SU-DHL-6 (cell line): ENCODE measurements at regions not wholly inside any gene's neighbourhood (a gene's known extent, or its start where the extent isn't known, plus 50 kb on each side); places are given as distances from the start of the nearest gene placed in this dataset.

Experiments used
- H2AFZ ChIP-seq: fragments of 200-600 bp; sonication (generic); 2 replicates; pipeline ENCODE4 v1.6.1; 2014; ENCODE audit warnings: low read depth, mild to moderate bottlenecking, moderate library complexity, mixed read lengths, antibody characterized with exemption, low read length; ENCODE audit not compliant: severe bottlenecking
- H3F3A ChIP-seq: fragments of 200-600 bp; shearing (Covaris generic); 2 replicates; pipeline ENCODE4 v1.6.0; 2016; ENCODE audit warnings: antibody characterized with exemption, mild to moderate bottlenecking; ENCODE audit not compliant: insufficient read depth
- H3K27ac ChIP-seq: fragments of 200-600 bp; sonication (generic); 2 replicates; pipeline ENCODE4 v1.5.1; 2016; ENCODE audit warnings: low read depth, mild to moderate bottlenecking, low read length, moderate library complexity, mixed read lengths
- H3K27me3 ChIP-seq: fragments of 200-600 bp; sonication (generic), shearing (Covaris generic); 2 replicates; pipeline ENCODE4 v1.6.0; 2014; ENCODE audit warnings: mild to moderate bottlenecking, low read length
- H3K36me3 ChIP-seq: fragments of 200-600 bp; sonication (generic); 2 replicates; pipeline ENCODE4 v1.6.1; 2014; ENCODE audit warnings: mild to moderate bottlenecking, low read length, mixed read lengths
- H3K4me2 ChIP-seq: fragments of 300-600, 200-600 bp; shearing (Covaris generic), sonication (generic); 2 replicates; pipeline ENCODE4 v1.6.0; 2014; ENCODE audit warnings: low read length, low read depth, mild to moderate bottlenecking; ENCODE audit not compliant: poor library complexity, severe bottlenecking
- H3K4me3 ChIP-seq: fragments of 200-600 bp; sonication (generic); 2 replicates; pipeline ENCODE4 v1.5.1; 2014; ENCODE audit warnings: antibody characterized with exemption, low read length, mild to moderate bottlenecking, mixed read lengths; ENCODE audit not compliant: insufficient read depth, poor library complexity, severe bottlenecking
- H3K79me2 ChIP-seq: fragments of 200-600 bp; sonication (generic); 2 replicates; pipeline ENCODE4 v1.6.1; 2014; ENCODE audit warnings: mild to moderate bottlenecking, low read length, moderate library complexity; ENCODE audit not compliant: insufficient read depth
- H3K9ac ChIP-seq: fragments of 200-600 bp; sonication (generic); 2 replicates; pipeline ENCODE4 v1.7.0; 2014; ENCODE audit warnings: mild to moderate bottlenecking, low read length
- H3K9me2 ChIP-seq: fragments of 200-600 bp; sonication (generic); replicated peaks from 2 replicates; pipeline ENCODE4 v1.6.1; 2014; ENCODE audit warnings: low read length; ENCODE audit not compliant: insufficient read depth
- H3K9me3 ChIP-seq: fragments of 200-600 bp; sonication (generic); 2 replicates; pipeline ENCODE4 v1.6.1; 2014; ENCODE audit warnings: low read length, mixed read lengths; ENCODE audit not compliant: insufficient read depth
- H4K20me1 ChIP-seq: fragments of 200-600 bp; sonication (generic); 2 replicates; pipeline ENCODE4 v1.6.1; 2014; ENCODE audit warnings: low read depth, mild to moderate bottlenecking, antibody characterized with exemption, low read length, moderate library complexity, mixed read lengths
- CTCF ChIP-seq: fragments of 200-600 bp; sonication (generic); IDR thresholded peaks from one replicate; pipeline ENCODE4 v1.5.1; 2017; ENCODE audit warnings: antibody characterized with exemption, mild to moderate bottlenecking, low read length, moderate library complexity; ENCODE audit not compliant: insufficient read depth, poor library complexity, severe bottlenecking
- EZH2phosphoT487 ChIP-seq: fragments of 200-600 bp; sonication (generic), shearing (Covaris generic); conservative IDR thresholded peaks from 2 replicates; pipeline ENCODE4 v1.6.1; 2018; ENCODE audit warnings: mild to moderate bottlenecking, antibody characterized with exemption, low read length, moderate library complexity, mixed read lengths

- H3K9me3 ChIP-seq, result no peaks in the 10 kb centered on the region
- H3K4me2 ChIP-seq, result no peak overlapping the region
- no peaks in the 10 kb centered on the region for H3K36me3 ChIP-seq
- no peak overlapping the region for H3K9ac ChIP-seq
- TF ChIP-seq CTCF (no peak), EZH2phosphoT487 (no peak)
- H3K9me2 ChIP-seq, result no peaks in the 10 kb centered on the region; the same call in 1 of the 2 replicates
- H3K27me3 ChIP-seq, result no peaks in the 10 kb centered on the region
- no peaks in the 10 kb centered on the region for H3F3A ChIP-seq
- H4K20me1 ChIP-seq, result no peaks in the 10 kb centered on the region
- H3K79me2 ChIP-seq, result no peaks in the 10 kb centered on the region
- no peak overlapping the region for H3K27ac ChIP-seq
- no peak overlapping the region for H2AFZ ChIP-seq
- no peak overlapping the region for H3K4me3 ChIP-seq
Measured at GRCh38 chr18:28792404-28793086, 615.6 kb upstream of the CDH2 start.

GRCh38 chr18:28791101-28791500 is 614.2 kb upstream of the CDH2 start:
- H4K20me1 ChIP-seq, result 0 out of 2 replicates have a peak, but pooled peaks cover 3% of the 10 kb centered on the region

GRCh38 chr18:28789502-28789901 is 612.6 kb upstream of the CDH2 start:
- H3K36me3 ChIP-seq, result no peaks in the 10 kb centered on the region
- no peak overlapping the region for H3K4me2 ChIP-seq
- no peak overlapping the region for H3K9ac ChIP-seq
- H2AFZ ChIP-seq, result no peak overlapping the region
- H3K27me3 ChIP-seq, result no peaks in the 10 kb centered on the region
- 0 out of 2 replicates have a peak, but pooled peaks cover 3% of the 10 kb centered on the region for H4K20me1 ChIP-seq
- no peak overlapping the region for H3K4me3 ChIP-seq
- no peaks in the 10 kb centered on the region; the same call in 1 of the 2 replicates for H3K9me2 ChIP-seq
- no peaks in the 10 kb centered on the region for H3F3A ChIP-seq
- H3K79me2 ChIP-seq, result no peaks in the 10 kb centered on the region
- H3K9me3 ChIP-seq, result no peaks in the 10 kb centered on the region
- no peak for TF ChIP-seq CTCF
- TF ChIP-seq EZH2phosphoT487, result no peak
- no peak overlapping the region for H3K27ac ChIP-seq

More at GRCh38 chr18:28791101-28791500, 614.2 kb upstream of the CDH2 start:
- Histone ChIP-seq H3K27ac (no peak overlapping the region), H3F3A (no peaks in the 10 kb centered on the region), H3K79me2 (no peaks in the 10 kb centered on the region), H2AFZ (no peak overlapping the region), H3K4me3 (no peak overlapping the region), H3K9ac (no peak overlapping the region), H3K4me2 (no peak overlapping the region), H3K36me3 (no peaks in the 10 kb centered on the region), H3K9me2 (no peaks in the 10 kb centered on the region; the same call in 1 of the 2 replicates), H3K27me3 (no peaks in the 10 kb centered on the region), H3K9me3 (no peaks in the 10 kb centered on the region)
- TF ChIP-seq CTCF, result no peak
- TF ChIP-seq EZH2phosphoT487, result no peak
